NCI-H526 treated with DMSO at 0.1 percent for 48 hours (cell line): ENCODE measurements at regions not wholly inside any gene's neighbourhood (a gene's known extent, or its start where the extent isn't known, plus 50 kb on each side); places are given as distances from the start of the nearest gene placed in this dataset.
"Not testable (repeated sequence)": the region's sequence is repeated elsewhere in the genome, so short reads cannot be mapped to it uniquely, and the experiment has no call there.

Experiments used
- DNase-seq: peaks from one replicate; lab custom pipeline; 2025; lab: John Stamatoyannopoulos, UW

GRCh38 chr1:195202241-195202640 is 1406.0 kb downstream of the KCNT2 start:
- DNase-seq: no peak

GRCh38 chr1:195200772-195201171 is 1407.5 kb downstream of the KCNT2 start:
- no peak for DNase-seq

- no peak for DNase-seq
Observed at GRCh38 chr1:195197116-195197515, 1411.1 kb downstream of the KCNT2 start.

GRCh38 chr1:195195423-195196057 is 1412.7 kb downstream of the KCNT2 start:
- no peak for DNase-seq

- DNase-seq: no peak
Observed at GRCh38 chr1:195193134-195193533, 1415.1 kb downstream of the KCNT2 start.

GRCh38 chr1:195188821-195189220 is 1419.4 kb downstream of the KCNT2 start:
- no peak for DNase-seq

GRCh38 chr1:195186544-195186943 is 1421.7 kb downstream of the KCNT2 start:
- DNase-seq: no peak

- no peak for DNase-seq
Observed at GRCh38 chr1:195185736-195186135, 1422.5 kb downstream of the KCNT2 start.

- DNase-seq: no peak
Observed at GRCh38 chr1:195185321-195185720, 1422.9 kb downstream of the KCNT2 start.

- DNase-seq: no peak
Observed at GRCh38 chr1:195173753-195174152, 1434.5 kb downstream of the KCNT2 start.

- DNase-seq: not testable (repeated sequence)
Observed at GRCh38 chr1:195159795-195160194, 1448.4 kb downstream of the KCNT2 start.

- no peak for DNase-seq
Observed at GRCh38 chr1:195158091-195158490, 1450.1 kb downstream of the KCNT2 start.

GRCh38 chr1:195153107-195153506 is 1455.1 kb downstream of the KCNT2 start:
- DNase-seq: no peak

GRCh38 chr1:195150768-195151167 is 1457.5 kb downstream of the KCNT2 start:
- DNase-seq: no peak

- DNase-seq: no peak
Observed at GRCh38 chr1:195141294-195141693, 1466.9 kb downstream of the KCNT2 start.

- no peak for DNase-seq
Observed at GRCh38 chr1:195130598-195130997, 1477.6 kb downstream of the KCNT2 start.

- no peak for DNase-seq
Observed at GRCh38 chr1:195122497-195122896, 1485.7 kb downstream of the KCNT2 start.

GRCh38 chr1:195113471-195113870 is 1494.8 kb downstream of the KCNT2 start:
- DNase-seq: no peak

- no peak for DNase-seq
Observed at GRCh38 chr1:195105773-195106172, 1502.5 kb downstream of the KCNT2 start.

- no peak for DNase-seq
Observed at GRCh38 chr1:195105281-195105680, 1503.0 kb downstream of the KCNT2 start.

- no peak for DNase-seq
Observed at GRCh38 chr1:195097316-195097715, 1510.9 kb downstream of the KCNT2 start.

GRCh38 chr1:195096051-195096521 is 1512.2 kb downstream of the KCNT2 start:
- DNase-seq: no peak

- DNase-seq: no peak
Observed at GRCh38 chr1:195085196-195085595, 1523.0 kb downstream of the KCNT2 start.

GRCh38 chr1:195082183-195082582 is 1526.1 kb downstream of the KCNT2 start:
- no peak for DNase-seq
